Suprapubic skin (tissue), 4 donors: ENCODE measurements at regions not wholly inside any gene's neighbourhood (a gene's known extent, or its start where the extent isn't known, plus 50 kb on each side); places are given as distances from the start of the nearest gene placed in this dataset.

Experiments used
- EP300 ChIP-seq: sonication (generic); formaldehyde crosslinking; IDR thresholded peaks from one replicate; pipeline ENCODE4 v1.6.1; 2017; ENCODE audit warnings: antibody characterized with exemption
- POLR2A ChIP-seq, 2 donors: fragments of 450-650 bp; IDR thresholded peaks; one replicate each; pipeline ENCODE4 v1.6.1; 2017; ENCODE audit warnings: antibody characterized with exemption in 2 of 2, mild to moderate bottlenecking in 2 of 2, moderate library complexity in 2 of 2
- POLR2AphosphoS5 ChIP-seq, 3 donors: sonication (generic); formaldehyde crosslinking; IDR thresholded peaks; one replicate each; pipeline ENCODE4 v1.6.1; 2017; ENCODE audit warnings: antibody characterized with exemption in 3 of 3
- TF ChIP-seq, protein P1 (sequence below), 2 donors: fragments of 200-600 bp in 1 of 2; fragments of 450-650 bp in 1 of 2; sonication (generic) in 1 of 2; IDR thresholded peaks; one replicate each; pipeline ENCODE4 v1.5.1; 2016 to 2019; ENCODE audit warnings: antibody characterized with exemption in 2 of 2, mild to moderate bottlenecking in 1 of 2, moderate library complexity in 1 of 2

DNA sequence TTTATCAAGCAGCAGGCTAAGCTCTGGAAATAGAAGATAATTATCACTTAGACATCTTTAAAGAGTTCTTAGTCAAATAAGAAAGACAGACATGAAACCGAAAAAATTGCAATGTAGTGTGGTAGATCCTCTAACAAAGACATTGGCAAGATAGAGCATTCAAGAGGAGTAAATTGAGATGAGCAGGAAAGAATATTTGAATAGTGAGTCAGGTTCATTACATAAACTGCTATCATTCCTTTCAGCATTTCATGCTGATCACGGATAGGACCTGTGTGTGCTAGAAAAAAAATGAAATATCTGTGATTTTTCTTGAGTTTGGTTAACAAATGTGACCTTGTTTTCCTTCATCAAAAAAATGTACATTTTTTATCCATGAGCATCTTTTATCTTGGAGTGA is 460.9 kb downstream of the OTOL1 start:
- TF ChIP-seq EP300 (no peak), POLR2A (IDR thresholded peaks at IDR 0.05) (no peak), POLR2AphosphoS5 (IDR thresholded peaks at IDR 0.05) (no peak)
- TF ChIP-seq, protein P1, sequence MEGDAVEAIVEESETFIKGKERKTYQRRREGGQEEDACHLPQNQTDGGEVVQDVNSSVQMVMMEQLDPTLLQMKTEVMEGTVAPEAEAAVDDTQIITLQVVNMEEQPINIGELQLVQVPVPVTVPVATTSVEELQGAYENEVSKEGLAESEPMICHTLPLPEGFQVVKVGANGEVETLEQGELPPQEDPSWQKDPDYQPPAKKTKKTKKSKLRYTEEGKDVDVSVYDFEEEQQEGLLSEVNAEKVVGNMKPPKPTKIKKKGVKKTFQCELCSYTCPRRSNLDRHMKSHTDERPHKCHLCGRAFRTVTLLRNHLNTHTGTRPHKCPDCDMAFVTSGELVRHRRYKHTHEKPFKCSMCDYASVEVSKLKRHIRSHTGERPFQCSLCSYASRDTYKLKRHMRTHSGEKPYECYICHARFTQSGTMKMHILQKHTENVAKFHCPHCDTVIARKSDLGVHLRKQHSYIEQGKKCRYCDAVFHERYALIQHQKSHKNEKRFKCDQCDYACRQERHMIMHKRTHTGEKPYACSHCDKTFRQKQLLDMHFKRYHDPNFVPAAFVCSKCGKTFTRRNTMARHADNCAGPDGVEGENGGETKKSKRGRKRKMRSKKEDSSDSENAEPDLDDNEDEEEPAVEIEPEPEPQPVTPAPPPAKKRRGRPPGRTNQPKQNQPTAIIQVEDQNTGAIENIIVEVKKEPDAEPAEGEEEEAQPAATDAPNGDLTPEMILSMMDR (IDR thresholded peaks at IDR 0.05) = no peak
